ENCODE measurements at regions not wholly inside any gene's neighbourhood (a gene's known extent, or its start where the extent isn't known, plus 50 kb on each side); places are given as distances from the start of the nearest gene placed in this dataset.

GRCh38 chr7:119482671-119483070, 790.3 kb upstream of the KCND2 start:
- TF ChIP-seq CTCF (IDR thresholded peaks at IDR 0.05; ENCODE audit: insufficient read depth, low read depth, low read length) (no peak), EZH2 (IDR thresholded peaks at IDR 0.05; ENCODE audit: insufficient read depth, low read length) (no peak)

Measured in astrocyte (in vitro differentiated cells and primary cell).